GM12878 (cell line): ENCODE measurements at regions not wholly inside any gene's neighbourhood (a gene's known extent, or its start where the extent isn't known, plus 50 kb on each side); places are given as distances from the start of the nearest gene placed in this dataset.

ENCODE experiments used
- ATAC-seq: fragments of 200-7000 bp; cut with Tn5 transposase; 3 replicates; pipeline ENCODE4 v1.9.1; 2020; ENCODE audit warnings: mild to moderate bottlenecking, moderate library complexity
- BruUV-seq: library from RNA; stranded (reverse); fragments of 400-500 nt; replicated peaks from 2 replicates; lab custom pipeline; 2021; lab: Mats Ljungman, UMichigan
- CTCF ChIA-PET: fragments of 300-600 bp; sonication (Branson Sonifier 250); formaldehyde crosslinking; extraction: SDS; loops from one replicate; lab custom pipeline; 2021; ENCODE audit warnings: inconsistent platforms; lab: Yijun Ruan, JAX
- POLR2A ChIA-PET: fragments of 350-600 bp; formaldehyde crosslinking; extraction: SDS; loops from one replicate; lab custom pipeline; 2021; ENCODE audit warnings: inconsistent platforms; lab: Charles Lee
- RAD21 ChIA-PET: fragments of 300-600 bp; sonication (Branson Sonifier 250); formaldehyde crosslinking; loops from one replicate; lab custom pipeline; 2023; ENCODE audit warnings: antibody characterized with exemption; ENCODE audit not compliant: unreplicated experiment; lab: Charles Lee
- SMC1A ChIA-PET: fragments of 300-600 bp; sonication (Branson Sonifier 250); formaldehyde crosslinking; loops from one replicate; lab custom pipeline; 2023; ENCODE audit not compliant: unreplicated experiment, uncharacterized antibody; lab: Charles Lee
- DNase-seq: peaks from one replicate; pipeline ENCODE4 v3.0.0-alpha.2; 2011; ENCODE audit warnings: low read depth, low spot score
- FAIRE-seq: peaks from 3 replicates; lab custom pipeline; 2011; peaks lifted over from hg19 to GRCh38; lab: Jason Lieb, UNC
- H2AFZ ChIP-seq: 2 replicates; pipeline ENCODE4 v1.6.0; 2011; ENCODE audit warnings: low read depth, low read length, control low read depth; ENCODE audit not compliant: control insufficient read depth
- H3K27ac ChIP-seq: 2 replicates; pipeline ENCODE4 v1.5.1; 2011; ENCODE audit warnings: control low read depth; ENCODE audit not compliant: control insufficient read depth, insufficient read depth
- H3K27me3 ChIP-seq, 2 experiments: replicated peaks in 1 of 2; 2 replicates each; pipeline versions ENCODE4 v1.6.0 to v1.6.1; 2011; ENCODE audit warnings: low read length in 1 of 2; ENCODE audit not compliant: control insufficient read depth in 2 of 2, insufficient read depth in 2 of 2
- H3K36me3 ChIP-seq, 2 experiments: 2 replicates each; pipeline ENCODE4 v1.5.1; 2011; ENCODE audit warnings: low read length in 1 of 2; ENCODE audit not compliant: control insufficient read depth in 2 of 2, insufficient read depth in 2 of 2
- H3K4me1 ChIP-seq: 2 replicates; pipeline ENCODE4 v1.6.1; 2011; ENCODE audit warnings: mild to moderate bottlenecking, low read length, moderate library complexity, mixed read lengths; ENCODE audit not compliant: control insufficient read depth, insufficient read depth
- H3K4me2 ChIP-seq: 2 replicates; pipeline ENCODE4 v1.6.0; 2011; ENCODE audit warnings: control low read depth; ENCODE audit not compliant: control insufficient read depth, insufficient read depth
- H3K4me3 ChIP-seq: fragments of 200-600 bp; sonication (generic); 2 replicates; pipeline ENCODE4 v1.5.1; 2016
- H3K79me2 ChIP-seq: 2 replicates; pipeline ENCODE4 v1.6.0; 2011; ENCODE audit warnings: low read length; ENCODE audit not compliant: control insufficient read depth, insufficient read depth
- H3K9ac ChIP-seq: 2 replicates; pipeline ENCODE4 v1.8.0; 2011; ENCODE audit warnings: low read length, control low read depth, mixed read lengths; ENCODE audit not compliant: control insufficient read depth, insufficient read depth
- H3K9me3 ChIP-seq: replicated peaks from 3 replicates; pipeline ENCODE4 v1.5.1; 2011; ENCODE audit warnings: mild to moderate bottlenecking, low read length; ENCODE audit not compliant: control insufficient read depth, insufficient read depth
- H4K20me1 ChIP-seq: 2 replicates; pipeline ENCODE4 v1.6.0; 2011; ENCODE audit not compliant: control insufficient read depth, insufficient read depth
- ATF2 ChIP-seq: IDR thresholded peaks from 2 replicates; pipeline ENCODE4 v1.6.1; 2012; ENCODE audit warnings: low read length, inconsistent platforms
- CHD1 ChIP-seq: IDR thresholded peaks from 2 replicates; pipeline ENCODE4 v1.6.1; 2012; ENCODE audit warnings: low read depth, low read length, improper control_type of control experiment
- CHD4 ChIP-seq: fragments of 200-600 bp; sonication (generic); IDR thresholded peaks from 2 replicates; pipeline ENCODE4 v1.6.1; 2016; ENCODE audit warnings: mild to moderate bottlenecking
- CREB1 ChIP-seq: IDR thresholded peaks from 2 replicates; pipeline ENCODE4 v1.6.1; 2012; ENCODE audit warnings: low read depth, mild to moderate bottlenecking, inconsistent platforms
- E2F8 ChIP-seq: fragments of 450-650 bp; IDR thresholded peaks from 2 replicates; pipeline ENCODE4 v1.6.1; 2018; ENCODE audit warnings: mild to moderate bottlenecking, low read depth, moderate library complexity; ENCODE audit not compliant: partially characterized antibody
- EED ChIP-seq: sonication (generic); IDR thresholded peaks from 2 replicates; pipeline ENCODE4 v1.6.1; 2016; ENCODE audit warnings: antibody characterized with exemption, low read depth
- FOS ChIP-seq: IDR thresholded peaks from 3 replicates; pipeline ENCODE4 v1.6.1; 2011; ENCODE audit warnings: borderline replicate concordance; ENCODE audit not compliant: insufficient read length; ENCODE audit errors: extremely low read depth
- MTA2 ChIP-seq: fragments of 450-650 bp; IDR thresholded peaks from 2 replicates; pipeline ENCODE4 v1.6.1; 2016; ENCODE audit warnings: low read depth, mild to moderate bottlenecking, moderate library complexity
- NR2C1 ChIP-seq: fragments of 450-650 bp; IDR thresholded peaks from 2 replicates; pipeline ENCODE4 v1.6.1; 2017; ENCODE audit warnings: antibody characterized with exemption, mild to moderate bottlenecking, moderate library complexity
- NR2F1 ChIP-seq: fragments of 450-650 bp; conservative IDR thresholded peaks from 2 replicates; pipeline ENCODE4 v1.6.1; 2017; ENCODE audit warnings: mild to moderate bottlenecking
- POLR2AphosphoS5 ChIP-seq: IDR thresholded peaks from 2 replicates; pipeline ENCODE4 v1.6.1; 2011; ENCODE audit warnings: mild to moderate bottlenecking, low read length, inconsistent platforms
- SMAD1 ChIP-seq: fragments of 450-650 bp; IDR thresholded peaks from 2 replicates; pipeline ENCODE4 v1.6.1; 2018; ENCODE audit warnings: mild to moderate bottlenecking, low read depth; ENCODE audit not compliant: partially characterized antibody
- SREBF1 ChIP-seq: IDR thresholded peaks from 2 replicates; pipeline ENCODE4 v1.6.1; 2012; ENCODE audit warnings: mild to moderate bottlenecking, low read length
- STAT3 ChIP-seq: IDR thresholded peaks from 2 replicates; pipeline ENCODE4 v1.6.1; 2011; ENCODE audit warnings: low read depth, low read length, improper control_type of control experiment
- SUPT20H ChIP-seq: IDR thresholded peaks from 2 replicates; pipeline ENCODE4 v1.6.1; 2011; ENCODE audit warnings: low read depth, mild to moderate bottlenecking, low read length, moderate library complexity, borderline replicate concordance; ENCODE audit not compliant: control insufficient read depth
- WGBS: methylation state at CpG from one replicate; pipeline ENCODE4 v1.1.6; 2016; ENCODE audit warnings: low lambda C conversion rate; ENCODE audit not compliant: insufficient replicate concordance, insufficient coverage; ENCODE audit errors: missing lambda C conversion rate; 5-methylcytosine and 5-hydroxymethylcytosine counted together
- in situ Hi-C: fragments of 300-500 bp; cut with MboI; formaldehyde crosslinking; loops from 9 replicates; pipeline ENCODE4 v1.14.3; 2018; ENCODE audit warnings: mixed read lengths
- intact Hi-C: fragments of 100-400 bp; cut with micrococcal nuclease; formaldehyde crosslinking; loops from one replicate; pipeline ENCODE4 v1.14.2; 2022; ENCODE audit not compliant: unreplicated experiment
- TF ChIP-seq, protein P1 (sequence below): IDR thresholded peaks from 2 replicates; pipeline ENCODE4 v1.6.1; 2012; ENCODE audit warnings: low read depth, low read length, improper control_type of control experiment

DNA sequence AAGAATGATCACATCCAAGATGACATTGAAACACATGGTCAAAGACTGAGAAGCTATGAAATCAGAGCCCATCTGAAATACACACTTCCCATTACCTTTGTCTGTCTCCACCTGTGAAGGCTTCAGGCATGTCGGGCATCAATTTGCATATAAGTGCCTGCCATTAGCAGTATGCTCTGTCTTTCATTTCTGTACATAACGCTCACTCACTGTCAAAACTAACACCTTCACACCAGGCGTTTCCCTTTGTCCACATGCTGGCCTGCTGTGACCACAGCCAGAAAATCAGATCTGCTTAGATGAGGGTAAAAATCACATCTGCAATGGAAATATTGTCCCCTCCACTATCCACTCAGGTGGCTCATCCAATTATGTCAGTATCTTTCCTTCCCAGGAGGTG lies 524.8 kb downstream of the TOX3 start:
- ChIA-PET CTCF (no interaction called here), POLR2A (no interaction called here), SMC1A (interaction anchor here (0.6 kb wide), 1 partner anchor 66 kb away, joined by 4 read pairs; no protein-coding TSS in a partner anchor)
- FAIRE-seq = no peak
- H3K9me3 ChIP-seq = no peaks in the 10 kb centered on the region
- in situ Hi-C loops = no loop called here
- no peak overlapping the region for H3K9ac ChIP-seq
- intact Hi-C loops = no loop called here
- no peak for ATAC-seq
- no peaks in the 10 kb centered on the region for H4K20me1 ChIP-seq
- no peak overlapping the region for H2AFZ ChIP-seq
- BruUV-seq = no TSS peak
- no peaks in the 10 kb centered on the region for H3K36me3 ChIP-seq
- no peaks in the 10 kb centered on the region for H3K27me3 ChIP-seq
- no peak overlapping the region for H3K27ac ChIP-seq
- no peak overlapping the region for H3K4me2 ChIP-seq
- 1% methylated on average over 3 of the region's 3 CpGs for WGBS
- no peak for DNase-seq
- no peaks in the 10 kb centered on the region for H3K79me2 ChIP-seq
- H3K4me3 ChIP-seq = no peak overlapping the region
- no peaks in the 10 kb centered on the region for H3K4me1 ChIP-seq
- no peak for TF ChIP-seq POLR2AphosphoS5
- no peak for TF ChIP-seq MTA2
- no peak for TF ChIP-seq NR2F1
- TF ChIP-seq, protein P1, sequence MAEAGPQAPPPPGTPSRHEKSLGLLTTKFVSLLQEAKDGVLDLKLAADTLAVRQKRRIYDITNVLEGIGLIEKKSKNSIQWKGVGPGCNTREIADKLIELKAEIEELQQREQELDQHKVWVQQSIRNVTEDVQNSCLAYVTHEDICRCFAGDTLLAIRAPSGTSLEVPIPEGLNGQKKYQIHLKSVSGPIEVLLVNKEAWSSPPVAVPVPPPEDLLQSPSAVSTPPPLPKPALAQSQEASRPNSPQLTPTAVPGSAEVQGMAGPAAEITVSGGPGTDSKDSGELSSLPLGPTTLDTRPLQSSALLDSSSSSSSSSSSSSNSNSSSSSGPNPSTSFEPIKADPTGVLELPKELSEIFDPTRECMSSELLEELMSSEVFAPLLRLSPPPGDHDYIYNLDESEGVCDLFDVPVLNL = no peak
- no peak for TF ChIP-seq EED
- TF ChIP-seq SUPT20H = no peak
- no peak for TF ChIP-seq CHD1
- no peak for TF ChIP-seq SMAD1
- TF ChIP-seq FOS = no peak
- TF ChIP-seq E2F8 = no peak
- no peak for TF ChIP-seq CHD4
- TF ChIP-seq ATF2 = no peak
- no peak for TF ChIP-seq SREBF1
- no peak for TF ChIP-seq CREB1
- TF ChIP-seq STAT3 = no peak
- TF ChIP-seq NR2C1 = no peak
- TF ChIP-seq, all 136 proteins: peak for 0
- RAD21 ChIA-PET = no interaction called here
